Kasumi-1 (cell line): ENCODE measurements at regions not wholly inside any gene's neighbourhood (a gene's known extent, or its start where the extent isn't known, plus 50 kb on each side); places are given as distances from the start of the nearest gene placed in this dataset.
"Not testable (repeated sequence)": the region's sequence is repeated elsewhere in the genome, so short reads cannot be mapped to it uniquely, and the experiment has no call there.

Experiments
- DNase-seq, 2 experiments: peaks; one replicate each; lab custom pipeline; 2025; lab: John Stamatoyannopoulos, UW

DNA sequence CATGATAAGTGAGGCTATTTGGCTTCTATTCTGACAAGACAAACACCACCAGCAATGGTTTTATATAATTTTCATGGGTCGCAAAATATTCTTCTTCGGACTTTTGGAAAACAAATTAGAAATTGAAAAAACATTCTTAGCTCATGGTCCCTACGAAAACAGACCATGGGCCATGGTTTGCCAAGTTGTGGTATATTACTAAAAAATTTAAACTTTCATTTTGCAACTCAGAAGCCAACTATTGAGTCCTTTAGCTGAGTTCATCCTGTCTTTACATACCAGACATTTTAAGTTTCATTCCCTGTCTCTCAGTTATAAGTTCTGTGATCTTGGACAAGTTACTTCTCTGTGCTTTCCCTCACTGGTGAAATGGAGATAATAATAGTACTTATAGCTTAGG lies 198.1 kb downstream of the CSNK1G3 start:
- no peak for DNase-seq

DNA sequence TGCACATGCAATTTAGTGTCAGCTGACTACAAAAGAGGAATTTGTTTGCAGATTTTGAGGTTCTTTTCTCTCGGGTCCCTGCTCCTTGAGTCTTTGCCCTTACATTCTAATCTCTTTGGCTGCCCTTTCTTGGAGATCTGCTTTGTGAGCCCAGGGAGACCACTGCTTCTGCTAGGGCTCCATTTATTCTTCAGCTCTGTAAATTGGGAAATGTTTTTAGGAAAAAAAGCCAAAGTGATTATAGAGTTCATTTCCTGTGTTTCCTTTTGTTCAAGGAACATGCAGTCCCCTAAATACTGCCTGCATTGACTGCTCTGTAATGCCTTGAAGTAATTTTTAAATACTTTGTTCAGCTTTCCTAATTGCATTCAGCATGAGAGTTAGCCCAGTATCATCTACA lies 197.4 kb downstream of the CSNK1G3 start:
- no peak for DNase-seq

DNA sequence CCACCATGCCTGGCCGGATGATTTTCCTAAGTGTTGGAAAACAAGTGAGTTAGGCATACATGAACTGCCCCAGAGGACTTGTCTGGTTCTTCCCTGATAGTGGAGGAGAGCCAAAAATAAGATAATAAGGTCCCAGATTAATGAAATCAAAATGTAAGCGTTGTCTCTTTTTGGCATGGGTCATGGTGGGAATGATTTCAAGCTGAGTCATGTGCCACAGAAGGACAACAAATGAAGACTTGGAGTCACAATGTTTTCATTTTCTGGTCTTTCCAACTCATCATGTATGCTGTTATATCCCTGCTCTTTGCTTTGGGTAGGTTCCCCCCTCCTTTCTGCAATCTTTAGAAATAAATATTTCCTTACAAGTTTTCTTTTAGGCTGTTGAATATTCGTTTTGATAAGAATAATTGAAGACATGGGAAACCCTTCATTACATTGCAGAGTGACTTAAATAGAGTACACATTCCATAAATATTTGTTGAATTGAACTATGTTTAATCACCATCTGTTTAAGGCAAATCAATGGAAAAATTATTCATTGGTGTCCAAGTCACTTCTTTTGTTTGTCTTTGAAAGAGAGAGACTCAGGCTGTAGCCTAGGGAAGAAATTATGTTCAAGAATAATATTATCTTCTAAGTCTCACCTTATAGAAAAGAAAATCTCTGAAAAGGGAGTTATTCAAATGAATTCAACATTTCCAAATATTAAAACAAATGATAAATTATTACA lies 196.3 kb downstream of the CSNK1G3 start:
- no peak for DNase-seq

DNA sequence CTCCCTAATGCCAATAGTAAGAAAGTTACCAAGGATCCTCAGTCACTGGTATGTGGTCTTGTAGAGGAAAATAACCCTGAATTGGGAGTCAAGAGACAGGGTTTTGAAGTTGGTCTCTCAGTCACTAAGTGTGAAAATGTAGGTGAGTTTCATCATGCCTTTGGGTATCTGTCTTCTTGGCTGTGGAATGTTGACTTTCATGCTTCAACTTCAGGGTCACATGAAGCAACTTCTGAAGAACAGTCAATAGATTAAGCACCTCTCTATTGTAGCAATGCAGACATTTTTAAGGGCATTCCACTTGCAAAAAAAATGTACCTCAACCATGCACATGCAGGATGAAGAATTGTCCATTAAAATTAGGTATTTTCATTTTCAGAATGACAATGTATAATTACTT lies 194.6 kb downstream of the CSNK1G3 start:
- DNase-seq, result no peak

DNA sequence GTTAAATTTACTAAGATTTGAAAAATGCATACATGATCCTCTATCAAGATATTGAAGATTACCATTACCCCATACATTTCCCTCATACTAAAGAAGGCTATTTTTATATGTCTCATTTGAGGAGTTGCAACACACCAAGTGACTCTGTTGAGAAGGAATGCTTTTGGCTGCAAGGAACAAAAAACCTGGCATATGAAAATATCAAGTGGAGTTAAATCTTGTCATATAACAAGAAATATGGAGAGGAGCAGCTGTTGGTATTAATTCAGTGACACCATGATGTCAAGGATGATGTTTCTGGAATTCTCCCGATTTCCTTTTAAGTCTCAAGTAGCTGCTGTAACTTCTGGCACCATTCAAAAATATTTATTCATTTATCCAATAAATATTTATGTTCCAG lies 193.8 kb downstream of the CSNK1G3 start:
- no peak for DNase-seq

DNA sequence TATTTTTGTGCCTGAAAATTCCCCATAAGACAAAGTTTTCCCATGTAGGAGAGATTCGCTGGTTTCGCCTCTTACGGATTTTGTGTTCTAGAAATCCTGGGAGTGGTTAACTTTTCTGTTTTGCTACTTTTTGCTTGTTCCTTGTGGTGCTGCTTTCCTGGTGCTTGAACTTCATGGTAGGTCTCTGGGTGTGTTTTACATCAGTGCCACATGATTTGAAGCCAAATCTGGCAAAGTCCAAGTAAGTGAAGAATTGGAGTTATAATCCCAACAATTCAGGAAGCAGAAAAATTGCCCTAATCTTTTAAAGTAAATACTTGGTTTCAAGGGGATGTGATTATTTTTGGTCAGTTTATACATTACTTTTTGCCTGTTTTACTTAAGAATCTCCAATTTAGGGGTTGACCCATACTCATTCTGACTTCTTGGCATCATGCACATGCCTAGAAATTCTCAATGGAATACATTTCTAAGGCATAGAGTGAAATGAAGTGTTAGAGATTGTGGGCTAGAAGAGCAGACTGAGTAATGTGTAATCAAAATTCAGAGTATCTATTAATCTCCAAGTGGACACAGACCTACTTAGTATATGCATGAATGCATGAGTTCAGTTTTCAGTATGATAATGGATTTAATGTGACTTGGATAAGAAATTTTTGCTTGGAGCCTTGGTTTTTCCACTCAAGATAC lies 189.7 kb downstream of the CSNK1G3 start:
- DNase-seq, result no peak

DNA sequence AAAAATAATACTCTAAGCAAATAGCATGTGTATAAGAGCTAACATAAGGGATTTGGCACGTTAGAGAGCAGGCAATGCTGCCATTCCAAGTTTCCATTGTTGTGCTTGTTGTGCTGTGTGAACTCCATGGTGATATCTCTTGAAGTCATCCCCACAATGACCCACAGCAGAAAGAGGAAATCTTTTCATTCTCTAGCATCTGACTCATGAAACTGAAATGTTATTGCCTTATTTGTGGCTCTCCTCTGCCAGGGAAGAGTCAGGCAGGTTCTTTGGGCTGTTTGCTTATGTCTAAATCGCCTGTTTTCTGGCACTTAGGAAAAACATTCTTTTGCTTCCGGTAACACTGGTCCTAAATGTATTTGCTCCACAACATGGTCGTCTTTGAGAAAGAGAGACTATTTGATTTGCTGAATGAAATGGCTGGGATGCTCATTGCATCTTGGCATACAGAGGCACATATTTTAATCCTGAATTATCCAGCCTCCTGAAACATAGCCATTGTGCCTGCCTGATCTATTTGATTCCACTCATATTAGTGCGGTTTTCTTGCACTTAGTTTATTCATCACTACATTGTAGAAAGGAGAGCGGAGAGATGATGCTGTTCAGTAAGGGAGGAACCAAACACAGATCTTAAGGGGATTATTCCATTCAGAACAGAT lies 188.8 kb downstream of the CSNK1G3 start:
- no peak for DNase-seq

DNA sequence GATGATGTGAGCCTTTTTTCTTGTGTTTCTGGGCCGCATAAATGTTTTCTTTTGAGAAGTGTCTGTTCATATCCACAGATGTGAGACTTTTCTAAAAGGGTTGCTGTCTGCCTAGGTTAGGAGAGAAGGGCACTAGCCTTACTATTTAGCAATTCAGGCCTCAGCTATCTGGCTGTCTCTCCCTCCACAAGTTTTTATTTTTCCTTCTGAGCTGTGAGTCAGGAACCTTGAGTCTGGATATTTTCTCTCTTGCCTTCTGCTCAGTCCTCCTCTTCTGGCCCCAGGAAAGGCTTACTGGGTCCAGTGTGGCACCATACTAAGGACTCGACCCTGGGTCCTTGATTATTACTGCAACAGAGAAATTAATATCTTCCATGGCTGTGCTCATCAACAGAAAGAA lies 187.6 kb downstream of the CSNK1G3 start:
- no peak for DNase-seq

DNA sequence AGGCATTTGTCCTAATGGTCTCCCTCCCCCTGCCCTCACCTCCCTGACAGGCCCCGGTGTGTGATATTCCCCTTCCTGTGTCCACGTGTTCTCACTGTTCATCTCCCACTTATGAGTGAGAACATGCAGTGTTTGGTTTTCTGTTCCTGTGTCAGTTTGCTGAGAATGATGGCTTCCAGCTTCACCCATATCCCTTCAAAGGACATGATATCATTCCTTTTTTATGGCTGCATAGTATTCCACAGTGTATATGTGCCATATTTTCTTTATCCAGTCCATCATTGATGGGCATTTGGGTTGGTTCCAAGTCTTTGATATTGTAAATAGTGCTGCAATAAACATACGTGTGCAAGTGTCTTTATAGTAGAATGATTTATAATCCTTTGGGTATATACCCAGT lies 187.0 kb downstream of the CSNK1G3 start:
- DNase-seq, result not testable (repeated sequence)

DNA sequence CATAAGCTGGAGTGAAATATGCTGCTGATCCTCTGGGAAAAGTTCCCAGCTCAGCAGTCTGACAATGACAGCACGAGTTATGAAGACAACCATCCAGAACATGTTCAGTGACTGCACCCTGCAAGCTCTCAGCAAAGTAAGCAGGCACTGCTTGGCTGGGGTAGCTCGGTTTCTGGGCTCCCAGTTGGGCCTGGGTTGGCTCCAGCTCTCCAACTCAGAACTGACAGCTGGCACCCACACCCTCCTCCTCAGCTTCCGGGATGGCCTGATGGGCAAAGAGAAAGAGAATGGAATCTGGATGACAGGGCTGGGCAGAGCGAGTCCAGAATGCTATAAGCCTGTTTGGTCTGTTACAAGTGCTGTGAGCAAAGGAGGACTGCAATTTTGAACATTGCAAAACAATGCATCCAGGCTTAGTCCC lies 185.0 kb downstream of the CSNK1G3 start:
- DNase-seq, result no peak

DNA sequence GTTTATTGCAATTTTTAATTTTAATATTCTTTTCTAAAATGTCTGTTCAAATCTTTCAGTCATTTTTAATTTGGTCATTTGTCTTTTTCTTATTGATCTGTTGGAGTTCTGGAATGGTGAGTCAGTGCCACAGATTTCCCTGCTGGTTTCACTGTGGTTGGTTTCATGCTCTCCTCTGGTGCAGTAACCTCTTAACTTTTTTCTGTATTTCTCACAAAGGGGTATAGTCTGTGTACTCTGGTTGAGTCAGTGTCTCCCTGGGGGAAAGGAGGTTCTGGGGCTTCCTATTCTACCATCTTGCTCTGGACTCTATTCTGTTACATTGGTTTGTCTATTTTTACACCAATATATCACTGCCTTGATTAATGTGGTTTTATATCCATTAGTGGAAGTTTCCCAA lies 178.8 kb downstream of the CSNK1G3 start:
- no peak for DNase-seq

DNA sequence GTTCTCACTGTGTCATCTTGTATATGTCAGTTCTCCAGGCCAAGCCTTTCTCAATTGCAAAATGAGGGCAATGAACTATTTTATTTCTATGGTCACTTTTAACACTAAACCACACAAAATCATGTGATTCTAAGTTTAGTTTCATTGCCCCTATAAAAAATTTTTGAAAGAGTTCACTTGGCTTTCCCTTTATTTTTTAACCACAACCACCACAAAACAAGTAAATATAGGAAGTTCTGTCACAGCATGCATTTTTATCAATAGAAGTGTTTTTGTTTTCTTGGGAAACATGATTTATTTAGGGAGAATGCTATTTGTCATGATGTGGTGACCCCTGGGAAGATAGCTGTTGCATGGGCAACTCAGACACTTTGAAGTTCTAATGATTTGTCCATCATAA lies 169.1 kb downstream of the CSNK1G3 start:
- DNase-seq, result no peak

DNA sequence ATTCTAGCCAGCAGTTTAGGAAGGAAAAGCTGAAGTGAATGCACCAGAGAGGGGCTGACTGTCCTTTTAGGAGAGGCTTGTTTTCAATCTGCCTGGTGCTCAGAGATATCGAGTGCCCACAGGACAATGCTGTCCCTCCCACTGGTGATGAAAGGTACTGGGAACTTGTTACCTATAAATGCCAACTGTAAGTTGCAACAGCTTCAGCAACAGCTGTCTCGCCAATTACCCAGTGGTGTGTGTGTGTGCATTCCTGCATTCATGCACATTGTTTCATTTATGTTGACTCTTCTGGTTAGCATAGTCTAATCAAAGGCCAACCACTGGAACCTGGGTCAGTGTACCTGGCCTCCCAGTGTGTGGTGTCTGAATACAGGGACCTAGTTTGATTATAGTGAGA lies 161.1 kb downstream of the CSNK1G3 start:
- DNase-seq, result no peak

DNA sequence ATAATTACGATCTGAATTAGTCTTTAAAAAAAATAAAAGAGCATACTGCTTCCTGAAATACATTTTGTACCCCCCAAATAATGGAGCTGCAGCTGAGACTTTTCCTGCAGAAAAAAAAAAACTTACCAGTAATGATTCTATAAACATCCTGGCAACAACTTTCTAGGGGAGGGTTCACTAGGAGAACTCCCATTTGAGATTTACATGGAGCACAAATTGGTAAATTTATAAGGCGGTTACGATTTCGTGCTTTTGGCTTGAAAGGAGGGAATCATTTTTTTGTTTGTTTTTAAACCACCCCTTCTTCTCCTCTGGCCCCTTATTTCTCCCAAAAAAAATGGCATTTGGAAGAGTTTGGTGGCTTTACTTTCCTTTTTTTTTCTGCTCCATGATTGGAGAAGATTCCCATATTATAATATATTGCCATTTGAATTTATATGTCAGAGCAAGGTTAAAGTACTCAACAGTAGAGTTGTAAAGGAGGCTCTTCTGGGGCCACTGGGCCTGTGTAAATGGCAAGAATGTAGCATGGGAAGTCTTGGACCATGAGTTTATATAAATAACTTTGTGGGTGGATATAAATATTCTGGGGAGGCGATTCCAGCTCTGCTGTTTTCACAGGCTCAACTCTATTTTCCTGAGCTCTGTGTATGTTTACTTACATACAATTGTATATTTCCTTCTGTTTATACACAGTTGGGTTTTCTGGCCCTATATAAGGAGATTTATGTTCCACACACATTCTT lies 159.9 kb downstream of the CSNK1G3 start:
- DNase-seq, result no peak

DNA sequence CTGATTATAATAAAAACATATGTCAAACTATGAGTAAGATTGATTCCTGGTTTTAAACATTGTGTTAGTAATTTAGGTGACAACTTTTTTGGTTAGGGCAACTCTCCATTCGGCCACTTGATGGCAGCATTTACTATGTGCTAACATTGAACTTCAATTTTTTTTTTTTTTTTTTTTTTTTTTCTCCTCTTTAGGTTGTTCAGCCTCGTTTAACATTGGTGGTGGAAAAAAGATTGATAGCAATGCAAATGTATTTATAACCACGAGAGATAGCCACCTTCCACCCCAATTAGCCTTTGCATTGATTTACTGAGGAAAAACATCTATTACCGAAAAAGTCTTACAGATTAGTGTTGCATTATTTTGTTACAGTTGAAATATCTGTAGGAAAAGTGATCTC lies 159.1 kb downstream of the CSNK1G3 start:
- peak; percentile 52 to 68 for DNase-seq
